ENCODE measurements at regions not wholly inside any gene's neighbourhood (a gene's known extent, or its start where the extent isn't known, plus 50 kb on each side); places are given as distances from the start of the nearest gene placed in this dataset.
"Not testable (repeated sequence)": the region's sequence is repeated elsewhere in the genome, so short reads cannot be mapped to it uniquely, and the experiment has no call there.

- DNase-seq (ENCODE audit: low read depth): no peak
- H3K4me3 ChIP-seq (ENCODE audit: control insufficient read depth, low read depth, low read length): no peak overlapping the region
- no peak for TF ChIP-seq CTCF (IDR thresholded peaks at IDR 0.05; ENCODE audit: control insufficient read depth, insufficient read depth, low read depth, low read length, missing control alignments)
Observed at GRCh38 chr2:47964277-47964676, 58.0 kb upstream of the FBXO11 start.

DNA sequence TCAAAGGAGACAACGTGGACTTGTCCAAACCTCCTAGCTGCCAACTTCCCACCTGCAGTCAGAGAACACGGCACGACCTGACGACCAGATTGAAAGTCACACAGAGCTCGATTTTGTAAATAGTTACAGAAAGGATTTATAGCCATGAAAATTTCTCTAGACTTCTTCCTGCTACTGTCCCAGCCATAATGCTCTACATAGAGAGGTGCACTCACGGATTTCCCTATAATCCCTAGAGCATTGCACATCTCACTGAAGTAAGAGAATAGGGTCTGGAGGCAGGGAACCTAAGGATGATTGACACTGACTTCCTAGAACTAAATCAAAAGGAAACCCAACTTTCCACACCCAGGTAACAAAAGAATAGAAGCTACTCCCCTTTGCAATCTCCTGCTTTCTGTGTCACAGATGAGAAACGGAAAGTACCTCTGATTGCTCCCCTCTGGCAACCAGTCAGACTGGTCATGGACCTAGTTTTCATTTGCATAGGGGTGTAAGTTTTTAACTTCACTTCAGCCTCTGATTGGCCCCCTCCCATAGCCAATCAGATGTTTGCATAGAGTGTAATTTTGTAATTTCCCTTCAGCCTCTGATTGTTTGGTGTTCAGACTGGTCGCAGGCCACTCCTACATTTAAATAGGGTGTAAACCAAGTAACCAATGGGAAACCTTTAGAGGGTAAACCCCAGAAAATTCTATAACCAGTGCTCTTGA lies 58.6 kb upstream of the FBXO11 start:
- DNase-seq (ENCODE audit: low read depth): no peak
- no peak for TF ChIP-seq CTCF (IDR thresholded peaks at IDR 0.05; ENCODE audit: control insufficient read depth, insufficient read depth, low read depth, low read length, missing control alignments)
- H3K4me3 ChIP-seq (ENCODE audit: control insufficient read depth, low read depth, low read length): no peak overlapping the region

DNA sequence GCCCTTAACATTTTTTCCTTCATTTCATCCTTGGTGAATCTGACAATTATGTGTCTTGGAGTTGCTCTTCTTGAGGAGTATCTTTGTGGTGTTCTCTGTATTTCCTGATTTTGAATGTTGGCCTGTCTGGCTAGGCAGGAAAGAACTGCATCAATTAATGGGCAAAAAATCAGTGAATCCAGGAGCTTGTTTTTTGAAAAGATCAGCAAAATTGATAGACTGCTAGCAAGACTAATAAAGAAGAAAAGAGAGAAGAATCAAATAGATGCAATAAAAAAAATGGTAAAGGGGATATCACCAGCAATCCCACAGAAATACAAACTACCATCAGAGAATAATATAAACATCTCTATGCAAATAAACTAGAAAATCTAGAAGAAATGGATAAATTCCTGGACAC lies 70.4 kb upstream of the FBXO11 start:
- H3K4me3 ChIP-seq (ENCODE audit: control insufficient read depth, low read depth, low read length); DNase-seq (ENCODE audit: low read depth): not testable (repeated sequence)

DNA sequence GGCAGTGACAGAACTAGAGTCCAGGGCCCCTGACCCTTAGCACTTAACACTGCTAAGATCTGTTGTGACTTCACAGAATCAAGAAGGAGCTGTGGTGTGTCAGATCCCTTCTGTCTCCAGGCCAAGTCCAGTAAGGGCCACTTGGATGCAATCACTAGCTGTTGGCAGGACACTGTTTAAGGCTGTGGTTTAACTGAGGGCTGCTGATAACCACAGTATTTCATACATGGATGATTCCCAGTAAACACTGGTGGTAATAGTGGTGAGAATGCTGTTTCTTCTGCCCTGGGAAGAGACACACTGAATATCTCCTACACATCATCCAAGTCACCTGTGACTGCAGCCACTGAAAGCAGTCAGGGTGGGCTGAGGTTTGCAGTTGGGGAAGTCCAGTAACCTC lies 77.7 kb upstream of the FBXO11 start:
- H3K4me3 ChIP-seq (ENCODE audit: control insufficient read depth, low read depth, low read length): no peak overlapping the region
- DNase-seq (ENCODE audit: low read depth): no peak
- TF ChIP-seq CTCF (IDR thresholded peaks at IDR 0.05; ENCODE audit: control insufficient read depth, insufficient read depth, low read depth, low read length, missing control alignments): no peak

DNA sequence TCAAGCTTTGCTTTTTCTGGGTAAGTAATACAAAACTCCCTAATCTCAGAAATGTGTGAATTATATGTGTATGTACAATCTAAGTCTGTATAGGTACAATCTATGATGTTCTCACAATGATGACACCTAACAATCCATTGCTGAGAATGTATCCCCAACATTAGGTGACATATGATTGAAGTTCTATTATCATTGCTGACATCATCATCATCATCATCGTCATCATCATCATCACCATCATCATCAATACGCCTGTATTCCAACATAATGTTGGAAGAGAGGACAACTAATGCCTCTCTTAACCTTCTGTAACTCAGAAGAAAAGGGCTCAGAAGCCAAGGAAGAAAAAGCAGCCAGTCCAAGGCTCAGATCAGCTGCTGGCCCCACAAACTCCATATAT lies 84.2 kb upstream of the FBXO11 start:
- no peak for TF ChIP-seq CTCF (IDR thresholded peaks at IDR 0.05; ENCODE audit: control insufficient read depth, insufficient read depth, low read depth, low read length, missing control alignments)
- DNase-seq (ENCODE audit: low read depth): no peak
- H3K4me3 ChIP-seq (ENCODE audit: control insufficient read depth, low read depth, low read length): no peak overlapping the region

- no peak for DNase-seq (ENCODE audit: low read depth)
- TF ChIP-seq CTCF (IDR thresholded peaks at IDR 0.05; ENCODE audit: control insufficient read depth, insufficient read depth, low read depth, low read length, missing control alignments): no peak
- no peak overlapping the region for H3K4me3 ChIP-seq (ENCODE audit: control insufficient read depth, low read depth, low read length)
Observed at GRCh38 chr2:47992671-47993070, 86.4 kb upstream of the FBXO11 start.

- no peak for DNase-seq (ENCODE audit: low read depth)
- no peak overlapping the region for H3K4me3 ChIP-seq (ENCODE audit: control insufficient read depth, low read depth, low read length)
- TF ChIP-seq CTCF (IDR thresholded peaks at IDR 0.05; ENCODE audit: control insufficient read depth, insufficient read depth, low read depth, low read length, missing control alignments): no peak
Observed at GRCh38 chr2:47996808-47997207, 90.5 kb upstream of the FBXO11 start.

Data from AG09309 (cell line).